H9 (cell line): ENCODE measurements at regions not wholly inside any gene's neighbourhood (a gene's known extent, or its start where the extent isn't known, plus 50 kb on each side); places are given as distances from the start of the nearest gene placed in this dataset.

ENCODE experiments used
- DNase-seq: peaks from one replicate; pipeline ENCODE4 v3.0.0-alpha.2; 2017
- H2AFZ ChIP-seq: one replicate; pipeline ENCODE4 v1.6.1; 2013; ENCODE audit warnings: mild to moderate bottlenecking, low read length, control low read depth, moderate library complexity
- H2AK5ac ChIP-seq: 2 replicates; pipeline ENCODE4 v1.6.1; 2013; ENCODE audit warnings: low read length, control low read depth, mixed read lengths; ENCODE audit not compliant: insufficient read length
- H2BK120ac ChIP-seq: one replicate; pipeline ENCODE4 v1.6.1; 2013; ENCODE audit warnings: low read depth, mild to moderate bottlenecking, low read length, control low read depth, inconsistent platforms; ENCODE audit not compliant: poor library complexity, severe bottlenecking
- H2BK12ac ChIP-seq: 2 replicates; pipeline ENCODE4 v1.6.1; 2013; ENCODE audit warnings: low read length, control low read depth, mixed read lengths, low read depth; ENCODE audit not compliant: insufficient read length
- H2BK15ac ChIP-seq: 2 replicates; pipeline ENCODE4 v1.6.1; 2013; ENCODE audit warnings: low read depth, low read length, control low read depth
- H2BK20ac ChIP-seq: one replicate; pipeline ENCODE4 v1.6.1; 2013; ENCODE audit warnings: low read depth, mild to moderate bottlenecking, low read length, control low read depth, inconsistent platforms; ENCODE audit not compliant: poor library complexity, severe bottlenecking
- H2BK5ac ChIP-seq: 2 replicates; pipeline ENCODE4 v1.6.1; 2013; ENCODE audit warnings: low read length, control low read depth, mixed read lengths; ENCODE audit not compliant: insufficient read length
- H3K14ac ChIP-seq: 2 replicates; pipeline ENCODE4 v1.6.1; 2013; ENCODE audit warnings: low read length, control low read depth; ENCODE audit not compliant: insufficient read depth
- H3K18ac ChIP-seq: 2 replicates; pipeline ENCODE4 v1.6.1; 2013; ENCODE audit warnings: low read depth, mild to moderate bottlenecking, mixed read lengths, low read length, control low read depth; ENCODE audit not compliant: insufficient read length
- H3K23ac ChIP-seq: 2 replicates; pipeline ENCODE4 v1.6.1; 2013; ENCODE audit warnings: low read length, control low read depth, mixed read lengths, low read depth; ENCODE audit not compliant: insufficient read length
- H3K23me2 ChIP-seq: 2 replicates; pipeline ENCODE4 v1.6.1; 2013; ENCODE audit warnings: low read depth, mild to moderate bottlenecking, mixed read lengths, low read length, control low read depth; ENCODE audit not compliant: insufficient read length, poor library complexity, severe bottlenecking
- H3K27ac ChIP-seq: 2 replicates; pipeline ENCODE4 v1.5.1; 2013; ENCODE audit warnings: low read length, control low read depth, mixed read lengths, low read depth; ENCODE audit not compliant: insufficient read length
- H3K27me3 ChIP-seq: 2 replicates; pipeline ENCODE4 v1.6.1; 2013; ENCODE audit warnings: low read length, control low read depth, inconsistent platforms; ENCODE audit not compliant: insufficient read depth
- H3K4ac ChIP-seq: 2 replicates; pipeline ENCODE4 v1.6.1; 2013; ENCODE audit warnings: low read depth, mild to moderate bottlenecking, control low read depth, inconsistent platforms, low read length, moderate library complexity
- H3K4me1 ChIP-seq: 2 replicates; pipeline ENCODE4 v1.6.1; 2013; ENCODE audit warnings: low read length, control low read depth, inconsistent platforms; ENCODE audit not compliant: insufficient read depth
- H3K4me2 ChIP-seq: 2 replicates; pipeline ENCODE4 v1.6.1; 2013; ENCODE audit warnings: low read length, control low read depth, mixed read lengths; ENCODE audit not compliant: insufficient read length, insufficient read depth
- H3K56ac ChIP-seq: 2 replicates; pipeline ENCODE4 v1.6.1; 2013; ENCODE audit warnings: low read depth, mild to moderate bottlenecking, mixed read lengths, low read length, control low read depth; ENCODE audit not compliant: insufficient read length
- H3K79me1 ChIP-seq: 2 replicates; pipeline ENCODE4 v1.6.1; 2013; ENCODE audit warnings: low read depth, mild to moderate bottlenecking, moderate library complexity, low read length, control low read depth, inconsistent platforms; ENCODE audit not compliant: insufficient read depth, poor library complexity, severe bottlenecking
- H3K79me2 ChIP-seq: 2 replicates; pipeline ENCODE4 v1.6.1; 2013; ENCODE audit warnings: low read length, control low read depth, inconsistent platforms; ENCODE audit not compliant: insufficient read depth
- H3K9ac ChIP-seq: 2 replicates; pipeline ENCODE4 v1.6.1; 2013; ENCODE audit warnings: low read length, control low read depth, mixed read lengths; ENCODE audit not compliant: insufficient read length; ENCODE audit errors: extremely low read depth
- H3K9me3 ChIP-seq: one replicate; pipeline ENCODE4 v1.6.1; 2013; ENCODE audit warnings: low read depth, low read length, inconsistent platforms; ENCODE audit not compliant: control insufficient read depth
- H3T11ph ChIP-seq: one replicate; pipeline ENCODE4 v1.6.1; 2013; ENCODE audit warnings: mild to moderate bottlenecking, low read length, control low read depth, inconsistent platforms
- H4K20me1 ChIP-seq: one replicate; pipeline ENCODE4 v1.6.1; 2013; ENCODE audit not compliant: control insufficient read depth, insufficient read length, insufficient read depth
- H4K5ac ChIP-seq: 2 replicates; pipeline ENCODE4 v1.6.1; 2013; ENCODE audit warnings: low read depth, mild to moderate bottlenecking, mixed read lengths, low read length, control low read depth; ENCODE audit not compliant: insufficient read length
- H4K8ac ChIP-seq: replicated peaks from 2 replicates; pipeline ENCODE4 v1.6.1; 2013; ENCODE audit warnings: low read length, control low read depth, mixed read lengths, low read depth; ENCODE audit not compliant: insufficient read length
- H4K91ac ChIP-seq: 2 replicates; pipeline ENCODE4 v1.6.1; 2013; ENCODE audit warnings: low read depth, mild to moderate bottlenecking, moderate library complexity, mixed read lengths, low read length, control low read depth; ENCODE audit not compliant: insufficient read length
- H3K27ac Mint-ChIP-seq, 3 experiments: 2 replicates in 2 of 3; 3 replicates in 1 of 3; pipeline ENCODE4 v1.8.0; 2020 to 2021; ENCODE audit warnings: mixed read lengths in 3 of 3, mild to moderate bottlenecking in 1 of 3, moderate library complexity in 1 of 3
- H3K27me3 Mint-ChIP-seq: 2 replicates; pipeline ENCODE4 v1.8.0; 2021; ENCODE audit warnings: low read depth, mild to moderate bottlenecking, moderate library complexity, mixed read lengths
- H3K36me3 Mint-ChIP-seq, 3 experiments: 2 replicates in 2 of 3; 3 replicates in 1 of 3; pipeline ENCODE4 v1.8.0; 2020 to 2021; ENCODE audit warnings: low read depth in 3 of 3, mixed read lengths in 3 of 3; ENCODE audit not compliant: insufficient read depth in 1 of 3
- H3K4me1 Mint-ChIP-seq, 2 experiments: 2 replicates each; pipeline ENCODE4 v1.8.0; 2020; ENCODE audit warnings: mixed read lengths in 2 of 2
- H3K4me3 Mint-ChIP-seq, 2 experiments: 2 replicates in 1 of 2; 3 replicates in 1 of 2; pipeline ENCODE4 v1.8.0; 2020 to 2021; ENCODE audit warnings: mild to moderate bottlenecking in 2 of 2, mixed read lengths in 2 of 2, moderate library complexity in 1 of 2
- H3K9me3 Mint-ChIP-seq, 2 experiments: 2 replicates in 1 of 2; 3 replicates in 1 of 2; pipeline ENCODE4 v1.8.0; 2020; ENCODE audit warnings: mild to moderate bottlenecking in 2 of 2, mixed read lengths in 2 of 2, moderate library complexity in 1 of 2
- TF ChIP-seq, protein P1 (sequence below): fragments of 200-600 bp; sonication (generic); conservative IDR thresholded peaks from 3 replicates; pipeline ENCODE4 v1.8.0; 2021; ENCODE audit warnings: antibody characterized with exemption, mild to moderate bottlenecking

DNA sequence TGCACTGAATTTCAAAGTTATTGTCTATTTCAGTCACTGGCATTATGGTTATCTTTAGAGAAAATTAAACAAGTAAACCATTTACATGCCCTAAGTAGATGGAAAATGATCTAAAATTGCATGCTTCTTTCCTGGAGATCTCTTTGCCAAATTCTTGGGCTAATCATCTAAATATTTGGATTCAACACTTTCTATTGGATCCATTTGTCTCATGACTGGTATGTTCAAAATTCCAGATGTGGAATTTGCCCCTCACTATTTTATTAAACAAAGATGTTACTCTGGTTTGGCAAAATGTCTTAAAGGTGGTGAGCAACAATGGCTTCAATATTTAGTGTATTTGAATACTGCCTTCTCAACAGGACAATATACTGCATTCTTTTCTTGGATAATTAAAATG is 147.5 kb upstream of the CASK start:
- Mint-ChIP-seq H3K27ac (no peak overlapping the region), H3K36me3 (peaks cover 0 to 4% (median 0%) of the 10 kb centered on the region in 3 experiments; a peak in 1 of 7 replicates), H3K27me3 (0 out of 2 replicates have a peak, but pooled peaks cover 2% of the 10 kb centered on the region), H3K9me3 (peaks cover 36 to 49% of the 10 kb centered on the region in 2 experiments), H3K4me3 (no peak overlapping the region), H3K4me1 (no peaks in the 10 kb centered on the region)
- H2BK120ac ChIP-seq, result no peak overlapping the region
- no peak overlapping the region for H2BK12ac ChIP-seq
- H2AK5ac ChIP-seq, result no peak overlapping the region
- H4K91ac ChIP-seq, result no peak overlapping the region
- no peaks in the 10 kb centered on the region for H3K79me1 ChIP-seq
- no peaks in the 10 kb centered on the region for H3K79me2 ChIP-seq
- DNase-seq, result no peak
- H4K20me1 ChIP-seq, result no peaks in the 10 kb centered on the region
- H3K9ac ChIP-seq, result no peak overlapping the region
- no peak overlapping the region for H3T11ph ChIP-seq
- no peak overlapping the region for H3K4me2 ChIP-seq
- TF ChIP-seq, protein P1, sequence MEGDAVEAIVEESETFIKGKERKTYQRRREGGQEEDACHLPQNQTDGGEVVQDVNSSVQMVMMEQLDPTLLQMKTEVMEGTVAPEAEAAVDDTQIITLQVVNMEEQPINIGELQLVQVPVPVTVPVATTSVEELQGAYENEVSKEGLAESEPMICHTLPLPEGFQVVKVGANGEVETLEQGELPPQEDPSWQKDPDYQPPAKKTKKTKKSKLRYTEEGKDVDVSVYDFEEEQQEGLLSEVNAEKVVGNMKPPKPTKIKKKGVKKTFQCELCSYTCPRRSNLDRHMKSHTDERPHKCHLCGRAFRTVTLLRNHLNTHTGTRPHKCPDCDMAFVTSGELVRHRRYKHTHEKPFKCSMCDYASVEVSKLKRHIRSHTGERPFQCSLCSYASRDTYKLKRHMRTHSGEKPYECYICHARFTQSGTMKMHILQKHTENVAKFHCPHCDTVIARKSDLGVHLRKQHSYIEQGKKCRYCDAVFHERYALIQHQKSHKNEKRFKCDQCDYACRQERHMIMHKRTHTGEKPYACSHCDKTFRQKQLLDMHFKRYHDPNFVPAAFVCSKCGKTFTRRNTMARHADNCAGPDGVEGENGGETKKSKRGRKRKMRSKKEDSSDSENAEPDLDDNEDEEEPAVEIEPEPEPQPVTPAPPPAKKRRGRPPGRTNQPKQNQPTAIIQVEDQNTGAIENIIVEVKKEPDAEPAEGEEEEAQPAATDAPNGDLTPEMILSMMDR, result no peak
- H2BK5ac ChIP-seq, result no peak overlapping the region
- no peak overlapping the region for H4K5ac ChIP-seq
- H3K9me3 ChIP-seq, result no peaks in the 10 kb centered on the region
- H3K56ac ChIP-seq, result no peak overlapping the region
- no peak overlapping the region for H3K27ac ChIP-seq
- H2BK15ac ChIP-seq, result no peak overlapping the region
- no peak overlapping the region for H3K23ac ChIP-seq
- no peaks in the 10 kb centered on the region for H3K27me3 ChIP-seq
- H3K18ac ChIP-seq, result no peak overlapping the region
- H3K14ac ChIP-seq, result no peak overlapping the region
- no peaks in the 10 kb centered on the region for H3K23me2 ChIP-seq
- no peaks in the 10 kb centered on the region for H3K4me1 ChIP-seq
- no peak overlapping the region for H3K4ac ChIP-seq
- H2AFZ ChIP-seq, result no peak overlapping the region
- no peak overlapping the region for H2BK20ac ChIP-seq
- no peak overlapping the region for H4K8ac ChIP-seq
